H1 (cell line): ENCODE measurements at regions not wholly inside any gene's neighbourhood (a gene's known extent, or its start where the extent isn't known, plus 50 kb on each side); places are given as distances from the start of the nearest gene placed in this dataset.
A peak's percentile ranks its signal among the peaks of the same experiment; 100 is the strongest.

Experiments used
- CTCF ChIA-PET: fragments of 300-600 bp; sonication (Branson Sonifier 250); formaldehyde crosslinking; loops from one replicate; lab custom pipeline; 2021; ENCODE audit not compliant: partially characterized antibody; lab: Charles Lee
- POLR2A ChIA-PET: fragments of 300-600 bp; sonication (Branson Sonifier 250); formaldehyde crosslinking; loops from one replicate; lab custom pipeline; 2021; ENCODE audit warnings: inconsistent platforms; ENCODE audit not compliant: partially characterized antibody; lab: Charles Lee
- DNase-seq, 2 experiments: peaks; one replicate each; pipeline versions ENCODE4 v3.0.0 to v3.0.0-alpha.2; 2010 to 2022; ENCODE audit warnings: low spot score in 2 of 2, low read depth in 1 of 2, mixed read lengths in 1 of 2
- FAIRE-seq: peaks from 2 replicates; lab custom pipeline; 2011; peaks lifted over from hg19 to GRCh38; lab: Jason Lieb, UNC
- H2AFZ ChIP-seq: 2 replicates; pipeline ENCODE4 v1.8.1; 2012; ENCODE audit warnings: low read length, inconsistent platforms
- H2AK5ac ChIP-seq: 2 replicates; pipeline ENCODE4 v1.6.1; 2013; ENCODE audit warnings: low read depth, low read length
- H2BK120ac ChIP-seq: replicated peaks from 2 replicates; pipeline ENCODE3; 2013; ENCODE audit warnings: low read depth, low read length, inconsistent platforms
- H2BK12ac ChIP-seq: 2 replicates; pipeline ENCODE4 v1.6.1; 2013; ENCODE audit warnings: low read depth, low read length
- H2BK15ac ChIP-seq: 2 replicates; pipeline ENCODE4 v1.6.1; 2013; ENCODE audit warnings: low read length
- H2BK20ac ChIP-seq: 2 replicates; pipeline ENCODE4 v1.6.1; 2013; ENCODE audit warnings: low read length
- H2BK5ac ChIP-seq: 2 replicates; pipeline ENCODE4 v1.6.1; 2013; ENCODE audit warnings: low read depth, low read length
- H3K14ac ChIP-seq: 2 replicates; pipeline ENCODE4 v1.6.1; 2013; ENCODE audit warnings: inconsistent platforms; ENCODE audit not compliant: insufficient read length
- H3K18ac ChIP-seq: 2 replicates; pipeline ENCODE4 v1.6.1; 2013; ENCODE audit warnings: low read length; ENCODE audit errors: extremely low read depth
- H3K23ac ChIP-seq: 2 replicates; pipeline ENCODE4 v1.6.1; 2013; ENCODE audit warnings: inconsistent platforms; ENCODE audit not compliant: insufficient read length
- H3K23me2 ChIP-seq: 2 replicates; pipeline ENCODE4 v1.6.1; 2013; ENCODE audit warnings: low read depth, low read length
- H3K27ac ChIP-seq: 2 replicates; pipeline ENCODE4 v1.6.1; 2011; ENCODE audit warnings: low read depth, low read length, inconsistent platforms
- H3K27me3 ChIP-seq, 4 experiments: replicated peaks in 1 of 4; 1 replicate in 1 of 4; 2 replicates in 3 of 4; pipeline versions ENCODE4 v1.6.1 to v1.8.1; 2011 to 2013; ENCODE audit warnings: low read length in 3 of 4, mild to moderate bottlenecking in 3 of 4, inconsistent platforms in 2 of 4, mixed read lengths in 2 of 4, moderate library complexity in 1 of 4; ENCODE audit not compliant: control insufficient read depth in 3 of 4, insufficient read depth in 3 of 4; ENCODE audit errors: extremely low read depth in 1 of 4
- H3K36me3 ChIP-seq, 4 experiments: 2 replicates each; pipeline versions ENCODE4 v1.6.1 to v1.8.1; 2011 to 2013; ENCODE audit warnings: mild to moderate bottlenecking in 4 of 4, low read length in 3 of 4, moderate library complexity in 2 of 4, control low read depth in 1 of 4, inconsistent platforms in 1 of 4; ENCODE audit not compliant: insufficient read depth in 4 of 4, control insufficient read depth in 2 of 4
- H3K4ac ChIP-seq: replicated peaks from 2 replicates; pipeline ENCODE3; 2013; ENCODE audit warnings: low read length, low read depth, mixed read lengths, inconsistent platforms; ENCODE audit not compliant: insufficient read length
- H3K4me1 ChIP-seq, 4 experiments: replicated peaks in 1 of 4; 1 replicate in 1 of 4; 2 replicates in 3 of 4; pipeline versions ENCODE4 v1.6.1 to v1.8.1; 2011 to 2013; ENCODE audit warnings: low read length in 3 of 4, inconsistent platforms in 2 of 4, mixed read lengths in 1 of 4; ENCODE audit not compliant: insufficient read depth in 4 of 4, control insufficient read depth in 3 of 4
- H3K4me2 ChIP-seq, 2 experiments: 2 replicates each; pipeline versions ENCODE4 v1.6.1 to v1.8.1; 2011 to 2013; ENCODE audit warnings: low read depth in 2 of 2, low read length in 2 of 2, control low read depth in 1 of 2, inconsistent platforms in 1 of 2, mild to moderate bottlenecking in 1 of 2; ENCODE audit not compliant: insufficient read depth in 1 of 2
- H3K4me3 ChIP-seq, 4 experiments: fragments of 200-600, 300-600 bp in 1 of 4; sonication (generic), shearing (Covaris generic), sonication (Bioruptor Twin) in 1 of 4; 2 replicates each; pipeline versions ENCODE4 v1.5.1 to v1.8.1; 2011 to 2016; ENCODE audit warnings: low read length in 4 of 4, low read depth in 3 of 4, control low read depth in 2 of 4, inconsistent platforms in 2 of 4, mild to moderate bottlenecking in 2 of 4, mixed read lengths in 1 of 4, moderate library complexity in 1 of 4; ENCODE audit not compliant: insufficient read depth in 2 of 4; ENCODE audit errors: extremely low read depth in 1 of 4
- H3K56ac ChIP-seq: replicated peaks from 2 replicates; pipeline ENCODE3; 2013; ENCODE audit warnings: low read depth, mild to moderate bottlenecking, mixed read lengths, low read length, inconsistent platforms; ENCODE audit not compliant: insufficient read length
- H3K79me1 ChIP-seq: 2 replicates; pipeline ENCODE4 v1.6.1; 2013; ENCODE audit warnings: low read depth, low read length, control low read depth
- H3K79me2 ChIP-seq, 2 experiments: 2 replicates each; pipeline versions ENCODE4 v1.6.1 to v1.8.1; 2012 to 2013; ENCODE audit warnings: low read length in 2 of 2, mild to moderate bottlenecking in 2 of 2, inconsistent platforms in 1 of 2; ENCODE audit not compliant: insufficient read depth in 2 of 2, control insufficient read depth in 1 of 2
- H3K9ac ChIP-seq, 4 experiments: replicated peaks in 1 of 4; 1 replicate in 1 of 4; 2 replicates in 3 of 4; pipeline versions ENCODE4 v1.6.1 to v1.8.1; 2011 to 2013; ENCODE audit warnings: low read depth in 3 of 4, low read length in 3 of 4, control low read depth in 2 of 4, mild to moderate bottlenecking in 2 of 4, moderate library complexity in 2 of 4, inconsistent platforms in 1 of 4; ENCODE audit errors: extremely low read depth in 1 of 4
- H3K9me3 ChIP-seq, 2 experiments: 2 replicates each; pipeline versions ENCODE4 v1.6.1 to v1.8.1; 2012 to 2013; ENCODE audit warnings: mild to moderate bottlenecking in 2 of 2, moderate library complexity in 2 of 2, control low read depth in 1 of 2, inconsistent platforms in 1 of 2, low read depth in 1 of 2, low read length in 1 of 2, mixed read lengths in 1 of 2; ENCODE audit not compliant: insufficient read depth in 2 of 2
- H4K20me1 ChIP-seq, 2 experiments: replicated peaks in 1 of 2; 2 replicates each; pipeline versions ENCODE3 to v1.8.1; 2011 to 2013; ENCODE audit warnings: inconsistent platforms in 2 of 2, low read length in 2 of 2, mild to moderate bottlenecking in 1 of 2; ENCODE audit not compliant: insufficient read depth in 2 of 2, control insufficient read depth in 1 of 2
- H4K5ac ChIP-seq: 2 replicates; pipeline ENCODE4 v1.6.1; 2013; ENCODE audit warnings: low read length, low read depth, mixed read lengths, inconsistent platforms; ENCODE audit not compliant: insufficient read length
- H4K8ac ChIP-seq: 2 replicates; pipeline ENCODE4 v1.8.0; 2013; ENCODE audit warnings: mild to moderate bottlenecking, moderate library complexity, low read length, inconsistent platforms; ENCODE audit not compliant: insufficient read depth; ENCODE audit errors: extremely low read depth
- H4K91ac ChIP-seq: replicated peaks from 2 replicates; pipeline ENCODE3; 2013; ENCODE audit warnings: low read length, mixed read lengths, inconsistent platforms; ENCODE audit not compliant: insufficient read length
- ASH2L ChIP-seq: fragments of 200-600, 300-600 bp; sonication (generic); IDR thresholded peaks from one replicate; pipeline ENCODE4 v1.7.1; 2017; ENCODE audit warnings: low read length
- ATF3 ChIP-seq: IDR thresholded peaks from 2 replicates; pipeline ENCODE4 v1.6.1; 2011; ENCODE audit warnings: low read depth, mild to moderate bottlenecking, low read length; ENCODE audit not compliant: insufficient read depth
- BRCA1 ChIP-seq: IDR thresholded peaks from 2 replicates; pipeline ENCODE4 v1.6.1; 2012; ENCODE audit warnings: low read depth, low read length, improper control_type of control experiment
- CHD1 ChIP-seq: IDR thresholded peaks from 2 replicates; pipeline ENCODE4 v1.6.1; 2012; ENCODE audit warnings: low read depth, low read length, improper control_type of control experiment
- GABPA ChIP-seq: IDR thresholded peaks from 2 replicates; pipeline ENCODE4 v1.6.1; 2011; ENCODE audit warnings: mild to moderate bottlenecking, low read length, moderate library complexity, borderline replicate concordance; ENCODE audit not compliant: insufficient read depth
- JUND ChIP-seq: IDR thresholded peaks from 2 replicates; pipeline ENCODE4 v1.6.1; 2011; ENCODE audit warnings: mild to moderate bottlenecking, improper control_type of control experiment, low read length
- KDM1A ChIP-seq: fragments of 200-600, 300-600 bp; sonication (generic); IDR thresholded peaks from 2 replicates; pipeline ENCODE4 v1.7.1; 2016; ENCODE audit warnings: mild to moderate bottlenecking, low read length, borderline replicate concordance
- NANOG ChIP-seq: IDR thresholded peaks from 2 replicates; pipeline ENCODE4 v1.6.1; 2011; ENCODE audit warnings: low read length, low read depth, mild to moderate bottlenecking, inconsistent platforms; ENCODE audit not compliant: insufficient read depth, poor library complexity, severe bottlenecking
- RBBP5 ChIP-seq: IDR thresholded peaks from 2 replicates; pipeline ENCODE4 v1.7.1; 2012; ENCODE audit warnings: low read depth, mild to moderate bottlenecking, inconsistent platforms, low read length, moderate library complexity, borderline replicate concordance
- SP4 ChIP-seq: IDR thresholded peaks from 2 replicates; pipeline ENCODE4 v1.6.1; 2012; ENCODE audit warnings: low read length, inconsistent platforms
- TAF1 ChIP-seq: IDR thresholded peaks from 2 replicates; pipeline ENCODE4 v1.6.1; 2011; ENCODE audit warnings: mild to moderate bottlenecking, low read depth, low read length
- TAF7 ChIP-seq: optimal IDR thresholded peaks from 2 replicates; pipeline ENCODE3; 2011; ENCODE audit warnings: low read depth, mild to moderate bottlenecking, inconsistent platforms, low read length, moderate library complexity, borderline replicate concordance
- TEAD4 ChIP-seq: IDR thresholded peaks from 2 replicates; pipeline ENCODE4 v1.6.1; 2012; ENCODE audit warnings: low read depth, low read length, inconsistent platforms, mixed read lengths
- YY1 ChIP-seq: IDR thresholded peaks from 2 replicates; pipeline ENCODE4 v1.6.1; 2011; ENCODE audit warnings: low read depth, mild to moderate bottlenecking, low read length
- WGBS, 2 experiments: shearing (Covaris generic) in 1 of 2; methylation state at CpG; one replicate each; pipeline versions ENCODE4 v1.1.6 to v1.1.7; 2013 to 2015; ENCODE audit warnings: low lambda C conversion rate in 2 of 2, mixed read lengths in 2 of 2, inconsistent platforms in 1 of 2, low coverage in 1 of 2, missing lambda C conversion rate in 1 of 2; ENCODE audit not compliant: insufficient replicate concordance in 2 of 2, insufficient coverage in 1 of 2, insufficient read length in 1 of 2; ENCODE audit errors: extremely low coverage in 1 of 2, missing lambda C conversion rate in 1 of 2; 5-methylcytosine and 5-hydroxymethylcytosine counted together

- H3K9me3 ChIP-seq, result peaks cover 0 to 9% of the 10 kb centered on the region in 2 experiments; a peak in 2 of 4 replicates
- H3K23me2 ChIP-seq, result no peaks in the 10 kb centered on the region
- H2BK15ac ChIP-seq, result no peak overlapping the region
- H2AFZ ChIP-seq, result peak overlapping the region; percentile 76
- H4K91ac ChIP-seq, result no peak overlapping the region
- no peak overlapping the region for H4K8ac ChIP-seq
- H2BK20ac ChIP-seq, result no peak overlapping the region
- no peak overlapping the region for H2BK5ac ChIP-seq
- H3K79me2 ChIP-seq, result no peaks in the 10 kb centered on the region
- WGBS, 2 experiments, result 81% methylated on average over 5 of the region's 5 CpGs; no CpG with 5 or more reads in 1 of the 2 experiments
- H3K4me2 ChIP-seq, result no peak overlapping the region
- no peaks in the 10 kb centered on the region for H3K36me3 ChIP-seq
- no peak overlapping the region for H4K5ac ChIP-seq
- no peak overlapping the region for H2AK5ac ChIP-seq
- FAIRE-seq (no peak), DNase-seq (no peak)
- no peak overlapping the region for H3K4me3 ChIP-seq
- no peak overlapping the region for H3K9ac ChIP-seq
- POLR2A ChIA-PET, result no interaction called here
- no peak overlapping the region for H2BK12ac ChIP-seq
- no peak overlapping the region for H3K18ac ChIP-seq
- H2BK120ac ChIP-seq, result no peak overlapping the region
- H3K56ac ChIP-seq, result no peak overlapping the region
- peak overlapping the region; percentile 85 for H3K4ac ChIP-seq
- H3K27me3 ChIP-seq, result no peaks in the 10 kb centered on the region
- no peak overlapping the region for H3K23ac ChIP-seq
- H3K79me1 ChIP-seq, result no peaks in the 10 kb centered on the region
- peaks cover 0 to 3% (median 0%) of the 10 kb centered on the region in 4 experiments; a peak in 1 of 7 replicates for H3K4me1 ChIP-seq
- no peak overlapping the region for H3K27ac ChIP-seq
- no peaks in the 10 kb centered on the region for H4K20me1 ChIP-seq
- H3K14ac ChIP-seq, result no peak overlapping the region
- CTCF ChIA-PET, result interaction anchor here (1.2 kb wide), 1 partner anchor 360 kb away, joined by 4 read pairs; no protein-coding TSS in a partner anchor
- TF ChIP-seq RBBP5, result no peak
- TF ChIP-seq KDM1A, result no peak
- no peak for TF ChIP-seq SP4
- TF ChIP-seq ATF3, result no peak
- no peak for TF ChIP-seq TAF1
- no peak for TF ChIP-seq CHD1
- TF ChIP-seq JUND, result no peak
- no peak for TF ChIP-seq GABPA
- TF ChIP-seq NANOG, result no peak
- no peak for TF ChIP-seq TEAD4
- no peak for TF ChIP-seq ASH2L
- TF ChIP-seq BRCA1, result no peak
- no peak for TF ChIP-seq TAF7
- no peak for TF ChIP-seq YY1
These were observed 1221.6 kb upstream of the NRXN1 start for GRCh38 chr2:52253416-52253980.
